ENCODE measurements at regions not wholly inside any gene's neighbourhood (a gene's known extent, or its start where the extent isn't known, plus 50 kb on each side); places are given as distances from the start of the nearest gene placed in this dataset.

GRCh38 chr20:60349418-60349817, 391.2 kb downstream of the CDH26 start:
- TF ChIP-seq EZH2 (IDR thresholded peaks at IDR 0.05): no peak
- TF ChIP-seq CTCF (IDR thresholded peaks at IDR 0.05): no peak
- no peak for TF ChIP-seq EZH2phosphoT487 (IDR thresholded peaks at IDR 0.05)
